ENCODE measurements at regions not wholly inside any gene's neighbourhood (a gene's known extent, or its start where the extent isn't known, plus 50 kb on each side); places are given as distances from the start of the nearest gene placed in this dataset.

- no peak for FAIRE-seq
These were observed 373.7 kb downstream of the RBM43 start for GRCh38 chr2:150887926-150888325.

- no peak for FAIRE-seq
These were observed 375.8 kb downstream of the RBM43 start for GRCh38 chr2:150885774-150886386.

- no peak for FAIRE-seq
These were observed 376.4 kb downstream of the RBM43 start for GRCh38 chr2:150885236-150885635.

GRCh38 chr2:150883613-150883895 is 378.1 kb downstream of the RBM43 start:
- no peak for FAIRE-seq

DNA sequence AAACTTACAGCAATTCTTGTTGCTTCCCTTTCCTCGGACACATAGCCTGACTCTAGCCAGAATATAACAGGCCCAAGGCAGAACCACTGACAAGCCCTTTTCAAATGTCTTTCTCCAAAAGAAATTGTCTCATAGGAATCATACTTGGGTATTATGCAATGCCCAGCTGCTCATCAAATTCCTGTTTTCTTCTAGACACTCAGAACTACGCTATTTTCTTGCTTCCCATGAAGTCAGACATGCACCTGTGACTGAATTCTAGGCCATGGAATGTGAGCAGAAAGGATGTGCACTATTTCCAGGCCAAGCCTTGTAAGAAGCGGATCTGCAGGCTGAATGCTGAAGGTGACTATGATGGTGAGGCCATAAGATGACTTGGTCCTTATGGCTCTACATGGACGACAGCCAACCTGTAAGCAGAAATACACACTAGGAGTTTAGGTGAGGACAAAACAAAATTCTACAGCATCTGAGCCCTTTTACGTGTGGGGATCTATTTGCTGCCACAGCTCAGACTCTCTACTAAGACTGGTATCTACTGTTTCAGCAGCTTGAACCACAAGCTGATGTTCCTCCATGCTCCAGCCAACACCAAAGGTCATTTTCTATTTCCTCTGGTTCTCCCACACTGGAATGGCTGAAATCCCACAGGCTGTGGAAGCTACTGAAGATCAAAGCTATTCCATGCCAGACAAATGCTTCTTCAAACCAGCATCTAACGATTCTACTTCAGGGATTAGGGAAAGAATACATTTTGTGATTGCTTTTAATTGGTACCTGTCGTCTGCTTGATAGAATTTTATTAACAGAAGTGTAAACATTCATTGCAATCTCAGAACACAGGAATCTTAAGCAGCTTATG is 378.7 kb downstream of the RBM43 start:
- FAIRE-seq, result no peak

DNA sequence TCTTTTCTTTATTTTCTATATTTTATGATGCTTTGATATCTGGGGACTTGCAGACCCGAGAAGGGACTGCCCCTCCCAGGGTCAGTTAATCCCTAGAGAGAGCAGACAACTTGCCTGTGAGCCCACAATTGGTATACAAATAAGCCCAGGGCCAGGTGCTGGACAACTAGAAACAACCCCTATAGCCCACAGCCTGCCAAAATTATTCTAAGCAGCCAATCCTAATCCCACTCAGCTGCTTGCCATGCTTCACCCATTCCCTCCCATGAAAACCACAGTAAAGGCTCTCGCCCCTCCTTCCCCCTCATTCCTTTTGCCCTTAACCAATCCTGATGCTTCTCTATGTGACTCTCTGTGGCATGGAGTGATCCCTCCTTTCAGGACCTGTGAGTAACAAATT is 380.7 kb downstream of the RBM43 start:
- no peak for FAIRE-seq

DNA sequence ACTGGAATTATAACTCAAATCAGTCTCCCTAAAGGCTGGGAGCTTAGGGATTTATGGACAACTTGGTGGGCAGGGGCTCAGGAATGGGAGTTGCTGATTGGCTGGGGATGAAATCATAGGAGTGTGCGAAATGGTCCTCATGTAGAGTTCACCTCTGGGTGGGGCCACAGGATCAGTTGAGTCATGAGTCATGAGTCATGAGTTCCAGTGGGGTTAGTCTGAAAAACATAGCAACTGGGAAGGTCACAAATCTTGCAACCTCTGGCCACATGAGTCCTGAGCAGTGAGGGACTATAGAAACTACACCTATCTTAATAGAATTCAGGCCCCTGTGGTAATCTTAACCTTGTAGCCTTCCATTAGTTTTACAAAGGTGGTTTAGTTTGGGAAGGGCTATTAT is 383.3 kb downstream of the RBM43 start:
- no peak for FAIRE-seq

DNA sequence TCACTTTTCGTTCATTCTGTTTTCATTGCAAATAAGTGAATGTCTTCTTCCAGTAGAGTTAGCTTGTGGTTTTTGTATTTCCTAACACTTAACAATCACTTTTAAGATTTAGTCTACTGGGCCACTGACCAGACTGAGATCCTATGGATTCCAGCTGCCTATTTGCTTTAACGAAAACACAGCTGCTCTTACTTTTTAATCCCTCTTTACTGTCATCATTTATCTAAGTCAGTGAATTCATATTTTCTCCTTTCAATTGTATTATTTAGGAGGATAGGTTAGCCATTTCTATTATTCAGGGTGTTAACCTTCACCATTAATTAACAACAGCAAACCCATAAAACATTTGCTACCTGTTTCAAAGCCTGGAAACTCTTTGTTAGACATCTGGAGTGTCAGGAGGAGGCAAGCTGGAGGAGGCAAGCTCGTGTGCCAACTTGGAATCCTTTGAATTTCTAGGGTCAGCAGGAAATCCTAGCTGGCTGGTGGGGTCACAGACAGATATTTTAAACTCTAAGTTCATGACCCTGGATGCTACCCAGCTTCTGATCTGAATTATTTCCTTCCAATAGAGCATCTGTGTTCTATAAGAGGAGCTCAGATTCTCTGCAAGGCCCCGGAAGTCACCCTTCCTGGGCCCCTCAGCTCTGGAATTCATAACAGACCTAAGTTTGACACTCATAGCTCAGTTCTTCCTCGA is 385.3 kb downstream of the RBM43 start:
- FAIRE-seq, result peak; percentile 4

DNA sequence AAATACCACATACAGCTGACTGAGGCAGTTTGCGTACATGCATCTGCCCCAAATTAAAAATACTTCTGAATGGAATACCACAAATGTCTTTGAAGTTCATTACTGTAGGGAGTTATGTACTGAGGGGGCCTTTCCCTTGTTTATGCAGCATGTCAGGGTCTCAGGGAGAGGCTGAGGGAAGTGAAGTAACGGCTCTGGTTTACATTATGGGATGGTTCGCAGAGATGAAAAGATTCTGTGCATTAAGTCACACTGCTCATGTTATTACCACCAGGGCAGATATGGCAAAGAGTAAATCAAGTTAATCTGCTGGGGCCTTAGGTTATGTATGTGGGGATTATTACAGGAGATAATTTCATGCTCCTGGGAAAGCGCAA is 385.9 kb upstream of the RND3 start:
- FAIRE-seq, result no peak

DNA sequence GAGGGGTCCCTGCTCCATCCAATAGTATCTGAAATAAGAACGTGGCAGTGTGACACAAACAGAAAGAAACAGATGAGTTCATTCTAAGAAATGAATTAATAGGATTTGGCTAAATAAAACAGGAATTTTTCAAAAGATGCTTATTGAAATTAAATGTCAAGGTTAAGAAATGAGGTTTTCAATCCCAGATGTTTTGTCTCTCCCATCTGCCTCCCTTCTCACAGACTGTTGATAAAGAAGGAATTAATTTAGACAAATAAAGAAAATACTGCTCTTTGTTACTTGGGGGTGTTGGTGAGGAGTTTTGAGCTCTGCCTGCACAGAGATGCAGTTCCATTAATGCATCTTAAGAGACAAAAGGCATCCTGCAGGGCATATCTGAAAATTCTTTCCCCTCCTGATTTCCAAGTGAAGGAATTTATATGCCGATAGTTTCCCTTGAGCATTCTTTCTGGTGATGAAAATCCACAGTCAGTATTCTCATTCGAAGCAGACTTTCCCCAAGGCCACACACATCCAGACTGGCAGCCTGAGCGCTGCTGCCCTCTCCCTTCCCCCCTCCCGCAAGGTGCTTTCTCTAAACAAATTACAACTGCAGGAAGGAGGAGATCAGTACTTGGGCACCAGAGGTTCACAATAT is 385.4 kb upstream of the RND3 start:
- FAIRE-seq, result peak; percentile 78

GRCh38 chr2:150866431-150866830 is 379.0 kb upstream of the RND3 start:
- FAIRE-seq, result no peak

DNA sequence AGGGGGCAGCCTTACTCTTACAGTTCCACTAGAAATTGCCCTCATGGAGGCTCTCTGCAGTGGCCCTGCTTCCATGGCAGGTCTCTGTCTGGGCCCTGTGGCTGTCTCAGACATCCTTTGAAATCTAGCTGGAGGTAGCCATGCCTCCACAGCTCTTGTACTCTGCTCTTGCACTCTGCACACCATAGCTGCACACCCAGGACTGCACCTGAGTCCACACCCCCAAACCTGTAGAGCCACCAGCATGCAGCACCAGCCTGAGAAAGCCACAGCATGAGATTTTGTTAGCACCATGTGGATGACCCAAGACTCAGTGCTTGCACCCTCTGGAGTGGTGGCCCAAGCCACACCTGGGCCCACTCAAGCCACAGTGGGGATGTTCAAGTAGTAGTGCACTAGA is 376.2 kb upstream of the RND3 start:
- FAIRE-seq, result no peak

- no peak for FAIRE-seq
These were observed 372.8 kb upstream of the RND3 start for GRCh38 chr2:150860301-150860700.

DNA sequence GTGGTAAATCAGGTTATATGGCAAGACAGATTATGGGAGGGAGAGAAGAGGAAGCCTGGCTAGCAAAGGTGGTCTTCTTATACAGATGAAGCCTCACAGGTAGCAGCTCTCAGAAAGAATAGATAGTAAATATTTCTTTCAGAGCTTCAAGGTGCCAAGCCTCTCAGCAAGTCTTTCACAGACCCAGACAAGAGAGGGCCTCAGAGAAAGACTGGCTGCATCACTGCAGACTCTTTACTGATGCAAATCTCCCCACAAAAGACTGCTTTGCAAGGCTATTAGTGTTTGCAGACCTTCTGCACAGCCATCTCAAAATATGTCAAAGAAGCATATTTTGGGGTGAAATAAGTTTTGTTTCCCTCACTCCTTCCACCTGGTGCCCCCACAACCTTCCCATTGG is 372.4 kb upstream of the RND3 start:
- FAIRE-seq, result no peak

GRCh38 chr2:150859162-150859561 is 371.7 kb upstream of the RND3 start:
- FAIRE-seq, result no peak

DNA sequence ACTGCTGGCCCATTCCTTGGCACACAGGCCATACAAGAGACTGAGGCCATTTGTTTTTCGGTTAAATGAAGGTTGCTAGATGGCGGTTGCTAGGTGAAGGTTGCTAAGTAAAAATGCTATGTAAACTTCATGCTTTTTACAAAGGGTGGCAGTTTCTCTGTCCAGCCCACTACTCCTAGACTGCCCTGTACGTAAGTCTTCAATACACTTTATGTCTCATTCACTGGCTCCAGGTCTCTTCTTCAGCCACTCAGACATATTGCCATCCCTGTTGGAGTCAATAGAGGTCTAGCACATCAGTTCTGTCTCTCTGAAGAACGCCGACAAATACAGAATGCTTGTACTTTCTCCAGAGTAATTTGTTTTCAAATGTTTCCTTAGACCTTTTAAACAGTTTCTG is 370.9 kb upstream of the RND3 start:
- no peak for FAIRE-seq

DNA sequence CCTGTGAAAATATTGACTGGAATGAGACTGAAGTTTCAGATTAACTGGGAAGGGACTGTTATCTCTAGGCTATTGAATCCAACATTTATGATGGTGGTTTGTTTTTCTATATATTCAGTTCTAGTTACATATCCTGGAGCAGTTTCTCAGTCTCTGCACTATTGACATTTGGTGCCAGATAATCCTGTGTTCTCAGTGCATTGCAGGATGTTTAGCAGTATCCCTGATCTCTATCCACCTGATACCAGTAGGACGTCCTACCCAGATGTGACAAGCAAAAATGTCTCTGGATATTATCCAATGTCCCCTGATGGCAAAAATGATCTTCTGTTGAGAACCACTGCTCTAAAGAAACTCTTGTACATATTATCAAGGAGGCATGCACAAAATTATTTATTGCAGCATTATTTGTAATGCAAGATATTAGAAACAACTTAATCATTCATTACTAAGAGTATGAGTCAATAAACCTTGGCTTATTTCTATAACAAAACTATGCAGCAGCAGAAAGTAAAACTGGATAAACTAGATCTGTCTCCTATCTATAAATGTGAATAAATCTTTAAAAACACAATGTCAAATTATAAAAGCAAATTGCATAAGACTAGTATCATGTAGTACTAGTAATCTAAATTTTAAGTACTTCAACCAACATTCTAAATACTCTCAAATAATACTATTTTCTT is 369.3 kb upstream of the RND3 start:
- no peak for FAIRE-seq

DNA sequence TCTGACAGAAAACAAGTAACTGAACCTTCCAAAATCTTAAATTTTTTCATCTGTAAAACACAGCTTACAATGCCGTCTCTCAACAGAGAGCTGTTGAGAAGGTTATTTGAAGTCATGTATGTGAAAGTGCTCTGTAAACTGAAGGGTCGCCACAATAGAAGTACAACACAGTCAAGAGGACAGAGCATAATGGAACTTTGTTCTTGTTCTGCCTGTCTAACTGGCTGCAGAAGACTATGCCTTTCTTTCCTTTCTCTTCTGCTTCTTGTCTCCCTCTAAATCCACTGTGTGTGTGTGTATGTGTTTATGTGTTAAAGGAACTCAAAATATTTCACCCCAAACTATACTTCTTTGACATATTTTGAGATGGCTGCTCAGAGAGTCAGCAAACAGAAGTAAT is 365.8 kb upstream of the RND3 start:
- FAIRE-seq, result no peak

DNA sequence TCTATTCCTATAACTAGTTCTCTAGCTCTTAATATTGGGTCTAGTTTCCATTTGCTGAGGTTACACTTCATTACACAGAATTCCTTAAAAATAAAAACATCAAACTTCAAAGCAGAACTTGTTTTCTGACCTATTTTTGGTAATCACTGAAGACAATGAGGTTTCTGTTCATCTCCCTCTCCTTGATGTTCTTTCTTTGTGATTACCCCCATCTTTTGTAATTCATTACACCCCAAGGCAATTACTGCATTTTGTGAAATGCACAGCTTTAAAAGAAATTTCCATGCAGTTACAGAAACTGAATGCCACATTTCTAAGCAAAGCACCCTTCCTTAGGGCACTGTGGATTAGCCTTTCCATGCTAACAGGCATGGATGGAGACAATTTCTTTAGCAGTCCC is 363.2 kb upstream of the RND3 start:
- no peak for FAIRE-seq

DNA sequence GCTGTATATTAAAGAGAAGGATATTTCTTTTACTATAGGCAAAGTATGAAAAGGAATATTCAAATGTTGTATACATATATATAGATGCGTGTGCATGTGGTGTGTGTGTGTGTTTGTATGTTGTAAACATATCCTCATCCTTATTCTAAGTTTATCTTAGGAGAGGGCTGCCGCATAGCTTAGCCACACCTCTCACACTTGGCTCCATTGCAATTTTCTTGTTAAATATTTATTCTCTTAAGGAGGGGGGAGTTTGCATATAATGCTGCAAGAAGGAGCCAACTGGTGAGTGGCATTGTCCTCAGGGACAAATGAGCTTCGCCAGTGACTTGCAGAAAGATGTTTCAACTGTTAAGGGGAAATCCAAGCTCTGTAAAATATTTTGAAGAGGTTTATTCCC is 360.1 kb upstream of the RND3 start:
- FAIRE-seq, result no peak

DNA sequence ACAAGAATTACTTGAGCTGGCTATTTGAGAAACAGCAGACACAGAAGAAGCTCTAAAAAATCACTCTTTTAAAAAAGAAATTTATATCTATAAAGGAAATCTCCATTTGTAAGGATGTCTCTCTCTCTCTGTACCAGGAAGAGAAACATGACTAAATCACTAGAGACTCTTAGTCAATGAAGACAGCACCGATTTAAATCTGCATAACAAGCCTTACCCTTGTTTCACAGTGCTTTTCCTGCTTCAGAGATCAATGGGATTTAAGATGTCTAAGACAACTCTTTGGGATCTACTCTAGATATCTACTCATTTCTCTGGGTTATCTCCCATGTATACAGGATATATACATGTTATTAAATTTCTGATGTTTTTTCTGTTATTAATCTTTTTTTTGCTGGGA is 359.2 kb upstream of the RND3 start:
- FAIRE-seq, result no peak

- no peak for FAIRE-seq
These were observed 345.2 kb upstream of the RND3 start for GRCh38 chr2:150832686-150833085.

- no peak for FAIRE-seq
These were observed 336.7 kb upstream of the RND3 start for GRCh38 chr2:150824118-150824517.

Data from endometrium (tissue), 2 donors.